ENCODE measurements at regions not wholly inside any gene's neighbourhood (a gene's known extent, or its start where the extent isn't known, plus 50 kb on each side); places are given as distances from the start of the nearest gene placed in this dataset.

DNA sequence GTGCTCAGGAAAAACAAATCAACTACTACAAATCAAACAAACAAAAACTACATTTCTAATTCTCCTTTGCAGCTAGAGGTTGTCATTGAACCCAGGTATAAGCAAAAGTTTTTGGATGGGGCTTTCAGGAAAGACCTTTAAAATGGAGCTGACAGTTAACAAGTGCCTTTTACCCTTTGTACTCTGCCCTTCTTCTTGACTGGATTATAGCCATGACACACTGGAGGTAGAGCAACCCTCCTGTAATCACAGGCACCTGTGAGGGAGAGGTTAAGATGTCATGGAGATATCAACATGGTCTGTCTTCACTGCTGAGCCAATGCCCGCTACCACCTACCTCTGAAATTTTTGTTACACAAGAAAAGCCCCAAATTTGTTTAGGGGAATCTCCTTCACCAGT is 100.0 kb upstream of the GLS start:
- Histone ChIP-seq H3K4me3 (no peak overlapping the region), H4K20me1 (ENCODE audit: control insufficient read depth, insufficient read depth) (no peaks in the 10 kb centered on the region), H3K36me3 (ENCODE audit: control insufficient read depth in 2 of 2, insufficient read depth in 2 of 2, low read length in 1 of 2) (no peaks in the 10 kb centered on the region), H3K9ac (ENCODE audit: control insufficient read depth, insufficient read depth, low read length) (no peak overlapping the region), H3K27ac (ENCODE audit: control insufficient read depth, insufficient read depth) (no peak overlapping the region), H3K9me3 (replicated peaks; ENCODE audit: control insufficient read depth, insufficient read depth, low read length) (peaks cover 4% of the 10 kb centered on the region; the same call in 2 of the 3 replicates), H3K27me3 (replicated peaks in 1 of 2; ENCODE audit: control insufficient read depth in 2 of 2, insufficient read depth in 2 of 2, low read length in 1 of 2) (no peaks in the 10 kb centered on the region), H3K4me1 (ENCODE audit: control insufficient read depth, insufficient read depth, low read length) (no peaks in the 10 kb centered on the region), H2AFZ (ENCODE audit: control insufficient read depth, low read depth, low read length) (no peak overlapping the region), H3K79me2 (ENCODE audit: control insufficient read depth, insufficient read depth, low read length) (no peaks in the 10 kb centered on the region), H3K4me2 (ENCODE audit: control insufficient read depth, insufficient read depth) (no peak overlapping the region)
- intact Hi-C loops (cut with micrococcal nuclease; ENCODE audit: unreplicated experiment) = loop anchor here (5.0 kb wide), 1 partner anchor 172 kb away; no protein-coding TSS in a partner anchor
- WGBS (ENCODE audit: insufficient coverage, insufficient replicate concordance, low lambda C conversion rate, missing lambda C conversion rate) = 4% methylated on average over 1 of the region's 1 CpG
- POLR2A ChIA-PET = interaction anchor here (0.6 to 1.6 kb wide), 4 partner anchors 17 to 1876 kb away, joined by 3 to 4 read pairs (median 3); no protein-coding TSS in a partner anchor
- in situ Hi-C loops (cut with MboI) = no loop called here
- no peak for DNase-seq (ENCODE audit: low read depth, low spot score)
- SMC1A ChIA-PET (ENCODE audit: uncharacterized antibody, unreplicated experiment) = interaction anchor here (0.5 to 4.3 kb wide), 40 partner anchors 9 to 1007 kb away, joined by 3 to 23 read pairs (median 5); no protein-coding TSS in a partner anchor
- no TSS peak for BruUV-seq (replicated peaks)
- CTCF ChIA-PET = interaction anchor here (0.5 to 7.2 kb wide), 58 partner anchors 11 to 741 kb away, joined by 3 to 73 read pairs (median 4); no protein-coding TSS in a partner anchor
- peak; percentile 27; the same call in 2 of the 3 replicates for ATAC-seq
- RAD21 ChIA-PET (ENCODE audit: unreplicated experiment) = interaction anchor here (0.6 to 3.2 kb wide), 27 partner anchors 8 to 398 kb away, joined by 3 to 19 read pairs (median 5); no protein-coding TSS in a partner anchor
- FAIRE-seq = no peak
- TF ChIP-seq NBN (IDR thresholded peaks at IDR 0.05) (no peak), YBX1 (IDR thresholded peaks at IDR 0.05) (no peak), RCOR1 (conservative IDR thresholded peaks at IDR 0.05; ENCODE audit: low read depth, low read length) (no peak), SREBF1 (IDR thresholded peaks at IDR 0.05; ENCODE audit: low read length) (no peak), EGR1 (IDR thresholded peaks at IDR 0.05; ENCODE audit: borderline replicate concordance in 1 of 2, low read depth in 2 of 2, low read length in 2 of 2) (no peak), KDM1A (IDR thresholded peaks at IDR 0.05; ENCODE audit: borderline replicate concordance) (no peak), EED (IDR thresholded peaks at IDR 0.05; ENCODE audit: low read depth) (no peak), RFX5 (IDR thresholded peaks at IDR 0.05; ENCODE audit: low read depth, low read length) (no peak), TARDBP (IDR thresholded peaks at IDR 0.05; ENCODE audit: borderline replicate concordance) (no peak), BRCA1 (IDR thresholded peaks at IDR 0.05; ENCODE audit: low read depth, low read length) (no peak)
- TF ChIP-seq, protein P1, sequence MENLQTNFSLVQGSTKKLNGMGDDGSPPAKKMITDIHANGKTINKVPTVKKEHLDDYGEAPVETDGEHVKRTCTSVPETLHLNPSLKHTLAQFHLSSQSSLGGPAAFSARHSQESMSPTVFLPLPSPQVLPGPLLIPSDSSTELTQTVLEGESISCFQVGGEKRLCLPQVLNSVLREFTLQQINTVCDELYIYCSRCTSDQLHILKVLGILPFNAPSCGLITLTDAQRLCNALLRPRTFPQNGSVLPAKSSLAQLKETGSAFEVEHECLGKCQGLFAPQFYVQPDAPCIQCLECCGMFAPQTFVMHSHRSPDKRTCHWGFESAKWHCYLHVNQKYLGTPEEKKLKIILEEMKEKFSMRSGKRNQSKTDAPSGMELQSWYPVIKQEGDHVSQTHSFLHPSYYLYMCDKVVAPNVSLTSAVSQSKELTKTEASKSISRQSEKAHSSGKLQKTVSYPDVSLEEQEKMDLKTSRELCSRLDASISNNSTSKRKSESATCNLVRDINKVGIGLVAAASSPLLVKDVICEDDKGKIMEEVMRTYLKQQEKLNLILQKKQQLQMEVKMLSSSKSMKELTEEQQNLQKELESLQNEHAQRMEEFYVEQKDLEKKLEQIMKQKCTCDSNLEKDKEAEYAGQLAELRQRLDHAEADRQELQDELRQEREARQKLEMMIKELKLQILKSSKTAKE (IDR thresholded peaks at IDR 0.05; ENCODE audit: low read depth, poor library complexity, severe bottlenecking) = no peak
- TF ChIP-seq, protein P2, sequence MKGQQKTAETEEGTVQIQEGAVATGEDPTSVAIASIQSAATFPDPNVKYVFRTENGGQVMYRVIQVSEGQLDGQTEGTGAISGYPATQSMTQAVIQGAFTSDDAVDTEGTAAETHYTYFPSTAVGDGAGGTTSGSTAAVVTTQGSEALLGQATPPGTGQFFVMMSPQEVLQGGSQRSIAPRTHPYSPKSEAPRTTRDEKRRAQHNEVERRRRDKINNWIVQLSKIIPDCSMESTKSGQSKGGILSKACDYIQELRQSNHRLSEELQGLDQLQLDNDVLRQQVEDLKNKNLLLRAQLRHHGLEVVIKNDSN (IDR thresholded peaks at IDR 0.05; ENCODE audit: borderline replicate concordance, extremely low read length, insufficient read depth, low read depth, low read length) = no peak
- TF ChIP-seq, protein P3, sequence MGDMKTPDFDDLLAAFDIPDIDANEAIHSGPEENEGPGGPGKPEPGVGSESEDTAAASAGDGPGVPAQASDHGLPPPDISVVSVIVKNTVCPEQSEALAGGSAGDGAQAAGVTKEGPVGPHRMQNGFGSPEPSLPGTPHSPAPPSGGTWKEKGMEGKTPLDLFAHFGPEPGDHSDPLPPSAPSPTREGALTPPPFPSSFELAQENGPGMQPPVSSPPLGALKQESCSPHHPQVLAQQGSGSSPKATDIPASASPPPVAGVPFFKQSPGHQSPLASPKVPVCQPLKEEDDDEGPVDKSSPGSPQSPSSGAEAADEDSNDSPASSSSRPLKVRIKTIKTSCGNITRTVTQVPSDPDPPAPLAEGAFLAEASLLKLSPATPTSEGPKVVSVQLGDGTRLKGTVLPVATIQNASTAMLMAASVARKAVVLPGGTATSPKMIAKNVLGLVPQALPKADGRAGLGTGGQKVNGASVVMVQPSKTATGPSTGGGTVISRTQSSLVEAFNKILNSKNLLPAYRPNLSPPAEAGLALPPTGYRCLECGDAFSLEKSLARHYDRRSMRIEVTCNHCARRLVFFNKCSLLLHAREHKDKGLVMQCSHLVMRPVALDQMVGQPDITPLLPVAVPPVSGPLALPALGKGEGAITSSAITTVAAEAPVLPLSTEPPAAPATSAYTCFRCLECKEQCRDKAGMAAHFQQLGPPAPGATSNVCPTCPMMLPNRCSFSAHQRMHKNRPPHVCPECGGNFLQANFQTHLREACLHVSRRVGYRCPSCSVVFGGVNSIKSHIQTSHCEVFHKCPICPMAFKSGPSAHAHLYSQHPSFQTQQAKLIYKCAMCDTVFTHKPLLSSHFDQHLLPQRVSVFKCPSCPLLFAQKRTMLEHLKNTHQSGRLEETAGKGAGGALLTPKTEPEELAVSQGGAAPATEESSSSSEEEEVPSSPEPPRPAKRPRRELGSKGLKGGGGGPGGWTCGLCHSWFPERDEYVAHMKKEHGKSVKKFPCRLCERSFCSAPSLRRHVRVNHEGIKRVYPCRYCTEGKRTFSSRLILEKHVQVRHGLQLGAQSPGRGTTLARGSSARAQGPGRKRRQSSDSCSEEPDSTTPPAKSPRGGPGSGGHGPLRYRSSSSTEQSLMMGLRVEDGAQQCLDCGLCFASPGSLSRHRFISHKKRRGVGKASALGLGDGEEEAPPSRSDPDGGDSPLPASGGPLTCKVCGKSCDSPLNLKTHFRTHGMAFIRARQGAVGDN (IDR thresholded peaks at IDR 0.05) = no peak
- TF ChIP-seq, protein P4, sequence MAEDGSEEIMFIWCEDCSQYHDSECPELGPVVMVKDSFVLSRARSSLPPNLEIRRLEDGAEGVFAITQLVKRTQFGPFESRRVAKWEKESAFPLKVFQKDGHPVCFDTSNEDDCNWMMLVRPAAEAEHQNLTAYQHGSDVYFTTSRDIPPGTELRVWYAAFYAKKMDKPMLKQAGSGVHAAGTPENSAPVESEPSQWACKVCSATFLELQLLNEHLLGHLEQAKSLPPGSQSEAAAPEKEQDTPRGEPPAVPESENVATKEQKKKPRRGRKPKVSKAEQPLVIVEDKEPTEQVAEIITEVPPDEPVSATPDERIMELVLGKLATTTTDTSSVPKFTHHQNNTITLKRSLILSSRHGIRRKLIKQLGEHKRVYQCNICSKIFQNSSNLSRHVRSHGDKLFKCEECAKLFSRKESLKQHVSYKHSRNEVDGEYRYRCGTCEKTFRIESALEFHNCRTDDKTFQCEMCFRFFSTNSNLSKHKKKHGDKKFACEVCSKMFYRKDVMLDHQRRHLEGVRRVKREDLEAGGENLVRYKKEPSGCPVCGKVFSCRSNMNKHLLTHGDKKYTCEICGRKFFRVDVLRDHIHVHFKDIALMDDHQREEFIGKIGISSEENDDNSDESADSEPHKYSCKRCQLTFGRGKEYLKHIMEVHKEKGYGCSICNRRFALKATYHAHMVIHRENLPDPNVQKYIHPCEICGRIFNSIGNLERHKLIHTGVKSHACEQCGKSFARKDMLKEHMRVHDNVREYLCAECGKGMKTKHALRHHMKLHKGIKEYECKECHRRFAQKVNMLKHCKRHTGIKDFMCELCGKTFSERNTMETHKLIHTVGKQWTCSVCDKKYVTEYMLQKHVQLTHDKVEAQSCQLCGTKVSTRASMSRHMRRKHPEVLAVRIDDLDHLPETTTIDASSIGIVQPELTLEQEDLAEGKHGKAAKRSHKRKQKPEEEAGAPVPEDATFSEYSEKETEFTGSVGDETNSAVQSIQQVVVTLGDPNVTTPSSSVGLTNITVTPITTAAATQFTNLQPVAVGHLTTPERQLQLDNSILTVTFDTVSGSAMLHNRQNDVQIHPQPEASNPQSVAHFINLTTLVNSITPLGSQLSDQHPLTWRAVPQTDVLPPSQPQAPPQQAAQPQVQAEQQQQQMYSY (CRISPR knock-in tag; IDR thresholded peaks at IDR 0.05) = no peak
